Stimulated activated CD8-positive, alpha-beta memory T cell treated with anti-CD3 and anti-CD28 coated beads, Interleukin-12 subunit alpha, Interleukin-12 subunit beta, amount 100 ng/mL, for 4 hours (primary cell): ENCODE measurements at regions not wholly inside any gene's neighbourhood (a gene's known extent, or its start where the extent isn't known, plus 50 kb on each side); places are given as distances from the start of the nearest gene placed in this dataset.
"Not testable (repeated sequence)": the region's sequence is repeated elsewhere in the genome, so short reads cannot be mapped to it uniquely, and the experiment has no call there.

Source experiments
- DNase-seq: peaks from one replicate; pipeline ENCODE4 v3.0.0-alpha.2; 2020; ENCODE audit warnings: low read depth

DNA sequence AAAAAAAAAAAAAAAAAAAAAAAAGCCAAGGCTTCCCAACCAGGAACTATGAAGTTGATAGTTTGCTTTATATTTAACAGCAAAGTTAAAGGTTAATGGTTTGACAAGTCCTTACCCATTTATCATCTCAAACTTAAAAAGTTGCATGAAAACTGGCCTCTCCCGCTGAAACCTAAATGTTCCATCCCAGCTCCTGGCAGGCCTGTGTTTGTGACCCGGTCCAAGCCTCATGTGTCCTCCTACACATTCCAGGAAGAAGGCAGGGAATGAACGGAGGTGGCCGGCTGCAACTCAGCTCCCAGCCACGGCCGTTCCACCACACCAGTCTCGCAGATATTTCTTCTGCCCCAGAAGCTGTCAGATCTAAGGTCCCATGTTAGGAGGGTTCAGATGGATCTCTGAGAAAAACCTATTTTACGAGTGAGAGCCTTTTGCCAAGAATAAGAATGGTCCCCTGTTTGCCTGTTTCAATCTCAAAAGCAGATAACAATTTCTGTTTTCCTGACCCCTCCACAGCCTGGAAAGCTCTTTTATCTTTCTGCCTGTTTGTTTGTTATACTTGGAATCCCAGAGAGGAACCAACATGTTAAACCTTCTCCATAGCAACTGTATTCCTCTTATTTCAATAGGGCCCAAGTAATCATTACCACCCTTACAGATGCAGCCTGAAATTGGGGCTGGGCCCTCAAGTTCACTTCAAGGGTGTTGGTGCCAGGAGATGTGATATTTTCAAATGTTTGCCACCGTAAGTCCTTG lies 56.5 kb downstream of the KCTD12 start:
- DNase-seq = no peak

DNA sequence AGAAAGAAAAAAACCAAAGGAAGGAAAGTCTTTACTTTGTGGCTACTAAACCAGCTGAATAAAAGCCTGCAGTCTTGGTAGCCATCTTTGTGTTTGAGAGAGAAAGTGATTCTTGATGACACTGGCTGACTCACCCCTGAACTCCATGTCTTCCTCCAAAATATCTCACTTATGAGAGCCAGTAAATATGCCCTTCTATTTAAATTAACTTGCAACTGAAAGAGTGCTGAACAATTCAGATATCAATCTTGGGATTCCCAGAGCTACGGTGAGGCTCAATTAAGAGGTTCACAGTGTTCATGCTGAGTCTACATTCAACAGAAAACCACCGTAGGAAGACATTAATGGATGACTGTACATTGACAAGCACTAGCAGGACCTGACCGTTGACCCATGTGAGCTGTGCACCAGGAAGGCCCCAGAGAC lies 57.9 kb downstream of the KCTD12 start:
- no peak for DNase-seq

GRCh38 chr13:76826527-76826926 lies 59.7 kb downstream of the KCTD12 start:
- no peak for DNase-seq

DNA sequence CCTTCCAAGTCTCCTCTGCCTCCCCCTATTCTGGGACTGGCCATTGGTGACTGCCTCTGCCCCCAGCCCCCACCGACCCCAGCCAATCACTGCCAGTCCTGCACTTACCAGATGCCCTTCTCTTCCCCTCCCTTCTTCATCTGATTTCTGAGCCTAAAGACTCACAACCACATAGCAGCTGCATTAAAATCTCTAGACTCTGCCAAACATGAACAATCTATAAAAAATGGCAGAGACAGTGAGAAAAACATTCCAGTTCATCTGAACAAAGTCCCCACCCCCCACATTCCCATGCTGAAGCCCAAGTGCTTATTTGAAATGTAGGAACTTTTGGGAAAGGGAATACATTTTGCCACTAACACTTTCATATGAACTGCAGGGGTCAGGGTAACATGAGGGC lies 60.8 kb downstream of the KCTD12 start:
- no peak for DNase-seq

GRCh38 chr13:76823969-76824368 lies 62.2 kb downstream of the KCTD12 start:
- no peak for DNase-seq

DNA sequence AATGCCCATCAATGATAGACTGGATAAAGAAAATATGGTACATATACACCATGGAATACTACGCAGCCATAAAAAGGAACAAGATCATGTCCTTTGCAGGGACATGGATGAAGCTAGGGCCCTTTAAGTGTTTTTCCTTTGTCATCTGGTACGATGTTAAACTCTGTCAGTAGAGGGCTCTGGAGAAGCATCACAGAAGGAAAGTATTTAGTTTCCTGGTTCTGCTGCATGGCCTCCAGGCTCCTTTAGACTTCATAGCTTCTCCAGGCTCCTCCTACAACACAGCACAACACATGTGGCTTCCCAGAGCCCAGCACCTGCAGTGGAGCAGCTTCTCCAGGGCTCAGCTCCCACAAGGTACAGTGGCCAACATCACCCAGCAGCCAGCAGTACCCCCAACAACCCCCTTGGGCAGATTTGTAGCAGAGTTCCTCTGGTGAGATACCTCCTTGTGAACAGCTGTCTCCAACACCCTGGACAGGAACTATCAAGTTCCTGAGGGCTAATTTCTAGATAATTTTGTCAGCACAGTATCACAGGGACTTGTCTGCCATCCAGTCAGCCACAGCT lies 63.4 kb downstream of the KCTD12 start:
- no peak for DNase-seq

DNA sequence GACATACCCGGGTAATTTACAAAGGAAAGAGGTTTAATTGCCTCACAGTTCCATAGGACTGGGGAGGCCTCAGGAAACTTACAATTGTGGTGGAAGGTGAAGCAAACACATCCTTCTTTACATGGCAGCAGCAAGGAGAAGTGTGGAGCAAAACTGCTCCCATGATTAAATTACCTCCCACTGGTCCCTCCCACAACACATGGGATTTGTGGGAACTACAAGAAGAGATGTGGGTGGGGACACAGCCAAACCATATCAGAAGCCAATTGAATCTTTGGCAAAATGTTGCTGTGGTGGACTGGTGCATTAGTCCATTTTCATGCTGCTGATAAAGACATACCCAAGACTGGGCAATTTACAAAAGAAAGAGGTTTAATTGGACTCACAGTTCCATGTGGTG lies 65.0 kb downstream of the KCTD12 start:
- DNase-seq = not testable (repeated sequence)

DNA sequence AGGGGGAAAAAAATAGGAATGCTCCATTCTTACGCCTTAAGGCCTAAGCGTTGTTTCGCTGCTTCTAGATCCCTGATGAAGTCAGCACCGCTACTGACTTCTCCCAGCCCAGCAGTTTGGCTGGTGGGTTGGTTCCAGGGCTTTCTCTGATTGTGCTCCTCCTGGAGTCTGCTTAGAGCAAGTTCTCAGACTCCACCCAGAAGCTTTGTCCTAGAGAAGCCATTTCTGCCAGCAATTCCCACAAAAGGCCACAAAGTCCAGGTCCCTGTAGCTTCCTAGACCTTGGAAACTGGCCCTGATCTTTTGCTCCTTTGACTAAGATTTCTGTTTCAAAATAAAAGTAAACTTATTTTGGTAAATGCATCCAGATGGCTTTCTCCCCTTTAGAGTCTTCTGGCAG lies 65.4 kb downstream of the KCTD12 start:
- no peak for DNase-seq

GRCh38 chr13:76816394-76816793 lies 69.8 kb downstream of the KCTD12 start:
- DNase-seq = no peak

GRCh38 chr13:76815344-76815743 lies 70.9 kb downstream of the KCTD12 start:
- no peak for DNase-seq

- DNase-seq = no peak
These were observed 72.3 kb downstream of the KCTD12 start for GRCh38 chr13:76813891-76814290.

DNA sequence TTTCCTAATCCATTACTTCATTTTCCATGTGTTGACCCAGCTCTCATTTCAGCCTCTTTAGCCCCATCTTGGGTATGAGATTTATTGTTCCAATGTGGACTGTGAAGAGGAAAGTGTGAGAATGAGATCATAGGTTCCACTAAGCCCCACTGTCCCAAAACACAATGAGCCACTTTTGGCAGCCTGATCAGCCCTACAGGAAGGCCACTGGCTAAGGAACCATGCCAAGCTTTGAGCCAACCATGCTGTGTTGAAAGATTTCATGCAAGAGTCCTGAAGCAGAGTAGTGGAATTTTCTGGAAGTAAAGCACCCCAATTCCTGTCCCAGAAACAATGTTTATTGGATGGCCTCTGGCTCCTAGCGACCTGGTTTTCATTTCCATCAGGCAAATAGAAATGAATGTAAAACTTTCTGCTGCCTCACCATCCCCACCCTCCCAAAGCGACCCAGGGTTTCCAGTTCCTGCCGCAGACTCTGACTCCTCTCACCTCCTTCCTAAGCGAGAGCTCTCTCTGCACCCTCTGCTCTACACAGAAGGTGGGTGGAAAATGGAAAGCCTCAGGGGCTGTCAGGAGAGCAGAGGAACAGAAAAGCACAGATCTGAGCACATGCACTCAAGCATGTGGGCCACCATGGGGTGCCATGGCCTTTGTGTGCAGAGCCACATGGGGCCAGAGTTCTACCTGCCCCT lies 73.1 kb downstream of the KCTD12 start:
- DNase-seq = no peak

GRCh38 chr13:76812206-76812897 lies 73.9 kb downstream of the KCTD12 start:
- no peak for DNase-seq

- no peak for DNase-seq
These were observed 76.8 kb downstream of the KCTD12 start for GRCh38 chr13:76809389-76809788.

DNA sequence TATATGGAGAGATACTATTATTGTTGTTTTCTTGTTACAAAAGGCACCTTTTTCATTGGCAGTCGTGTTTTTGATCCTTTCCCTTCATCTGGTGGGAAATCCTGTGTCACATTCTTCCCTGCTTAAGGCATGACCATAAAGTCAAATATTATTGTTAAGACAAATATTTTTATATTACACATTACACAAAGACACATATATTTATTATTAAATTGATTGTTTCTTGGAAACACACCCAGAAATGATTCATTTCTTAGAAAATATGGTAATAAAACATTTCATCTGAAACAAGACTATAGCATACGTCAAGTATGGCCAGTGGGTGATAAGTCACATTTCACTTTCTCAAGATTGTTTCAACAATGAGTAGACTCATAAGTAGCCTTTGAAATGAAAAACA lies 77.3 kb downstream of the KCTD12 start:
- no peak for DNase-seq

GRCh38 chr13:76804801-76805200 lies 81.4 kb downstream of the KCTD12 start:
- DNase-seq = no peak

GRCh38 chr13:76803831-76804230 lies 82.4 kb downstream of the KCTD12 start:
- DNase-seq = no peak

DNA sequence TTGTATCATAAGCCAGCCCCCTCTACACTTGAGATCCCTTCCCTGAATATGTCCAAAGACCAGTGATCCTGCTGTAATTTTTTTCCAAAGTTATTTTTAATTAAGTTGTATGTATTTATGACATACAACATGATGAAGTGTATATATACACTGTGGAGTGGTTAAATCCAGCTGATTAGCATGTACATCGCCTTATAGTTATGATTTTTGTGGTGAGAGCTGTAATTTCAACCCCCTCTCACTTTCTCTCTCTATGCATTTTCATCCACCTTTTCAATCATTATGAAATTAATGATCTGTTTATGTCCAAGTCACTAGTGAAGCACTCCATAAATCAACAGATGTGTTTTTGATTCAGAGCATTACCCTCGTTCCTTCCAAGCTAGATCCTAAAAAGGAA lies 85.3 kb downstream of the KCTD12 start:
- DNase-seq = no peak

- no peak for DNase-seq
These were observed 86.5 kb downstream of the KCTD12 start for GRCh38 chr13:76799696-76800095.

GRCh38 chr13:76798037-76798436 lies 88.2 kb downstream of the KCTD12 start:
- DNase-seq = no peak

DNA sequence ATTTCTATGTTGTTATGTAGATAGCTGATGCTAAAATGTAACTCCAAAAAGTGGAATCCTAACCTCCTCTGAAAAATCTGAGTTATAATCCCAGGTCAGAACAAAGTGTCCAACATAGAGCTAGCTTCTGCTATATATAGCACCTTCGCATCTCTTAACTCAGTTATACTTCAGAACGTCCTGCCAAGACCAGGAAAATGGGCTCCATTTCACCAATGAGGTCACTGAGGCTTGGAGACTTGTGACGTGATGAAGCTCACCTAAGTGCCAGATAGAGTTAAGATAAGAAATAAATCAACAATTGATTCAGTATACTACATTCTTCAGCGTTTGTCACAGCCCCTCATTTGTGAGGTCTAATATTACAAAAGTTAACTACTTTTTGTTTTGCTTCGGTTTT lies 88.8 kb downstream of the KCTD12 start:
- no peak for DNase-seq

- DNase-seq = no peak
These were observed 89.4 kb downstream of the KCTD12 start for GRCh38 chr13:76796851-76797250.
